NCI-H226 (cell line): ENCODE measurements at regions not wholly inside any gene's neighbourhood (a gene's known extent, or its start where the extent isn't known, plus 50 kb on each side); places are given as distances from the start of the nearest gene placed in this dataset.

Source experiments
- DNase-seq: peaks from one replicate; pipeline ENCODE4 v3.0.0-alpha.2; 2015

- DNase-seq, result no peak
Observed at GRCh38 chr2:19675856-19676460, 225.8 kb downstream of the TTC32 start.

GRCh38 chr2:19675003-19675629, 226.7 kb downstream of the TTC32 start:
- no peak for DNase-seq

GRCh38 chr2:19674051-19675002, 227.5 kb downstream of the TTC32 start:
- DNase-seq, result no peak

GRCh38 chr2:19673213-19673791, 228.5 kb downstream of the TTC32 start:
- no peak for DNase-seq

- no peak for DNase-seq
Observed at GRCh38 chr2:19671916-19672315, 229.9 kb downstream of the TTC32 start.

GRCh38 chr2:19671311-19671710, 230.5 kb downstream of the TTC32 start:
- no peak for DNase-seq

GRCh38 chr2:19670303-19670702, 231.5 kb downstream of the TTC32 start:
- no peak for DNase-seq

GRCh38 chr2:19669559-19669958, 232.2 kb downstream of the TTC32 start:
- DNase-seq, result no peak

GRCh38 chr2:19669126-19669525, 232.7 kb downstream of the TTC32 start:
- no peak for DNase-seq

- DNase-seq, result no peak
Observed at GRCh38 chr2:19667536-19667949, 234.2 kb downstream of the TTC32 start.

GRCh38 chr2:19667085-19667484, 234.7 kb downstream of the TTC32 start:
- DNase-seq, result peak; percentile 29

GRCh38 chr2:19664646-19665045, 237.1 kb downstream of the TTC32 start:
- DNase-seq, result no peak

GRCh38 chr2:19659024-19659792, 242.6 kb downstream of the TTC32 start:
- no peak for DNase-seq

- no peak for DNase-seq
Observed at GRCh38 chr2:19656011-19656410, 245.8 kb downstream of the TTC32 start.

GRCh38 chr2:19654310-19655090, 247.3 kb downstream of the TTC32 start:
- DNase-seq, result no peak

GRCh38 chr2:19653509-19653908, 248.3 kb downstream of the TTC32 start:
- no peak for DNase-seq

GRCh38 chr2:19652811-19653210, 249.0 kb downstream of the TTC32 start:
- DNase-seq, result no peak

- DNase-seq, result no peak
Observed at GRCh38 chr2:19651466-19651865, 250.3 kb downstream of the TTC32 start.

GRCh38 chr2:19649785-19650380, 251.9 kb downstream of the TTC32 start:
- peak; percentile 99 for DNase-seq

- DNase-seq, result peak; percentile 44
Observed at GRCh38 chr2:19649142-19649541, 252.6 kb downstream of the TTC32 start.

GRCh38 chr2:19648583-19648982, 253.2 kb downstream of the TTC32 start:
- peak; percentile 92 for DNase-seq
